ENCODE measurements at regions not wholly inside any gene's neighbourhood (a gene's known extent, or its start where the extent isn't known, plus 50 kb on each side); places are given as distances from the start of the nearest gene placed in this dataset.

GRCh38 chr6:42503894-42504293, 52.2 kb upstream of the TRERF1 start:
- no peaks in the 10 kb centered on the region for H3K9me2 ChIP-seq (ENCODE audit: insufficient read depth)
- H3K9me3 ChIP-seq (ENCODE audit: low read depth): peaks cover 4% of the 10 kb centered on the region
- H3K36me3 ChIP-seq (ENCODE audit: low read depth): no peaks in the 10 kb centered on the region
- H3K4me2 ChIP-seq (ENCODE audit: unreplicated experiment): no peak overlapping the region
- H3K79me2 ChIP-seq (ENCODE audit: insufficient read depth): no peaks in the 10 kb centered on the region
- H3K9ac ChIP-seq: no peak overlapping the region
- no peak overlapping the region for H3K27ac ChIP-seq
- H3K4me3 ChIP-seq: no peak overlapping the region
- peaks cover 13% of the 10 kb centered on the region for H3F3A ChIP-seq (ENCODE audit: insufficient read depth)
- no peak overlapping the region for H2AFZ ChIP-seq
- WGBS, 2 experiments (ENCODE audit: low coverage in 1 of 2, low lambda C conversion rate in 2 of 2, missing lambda C conversion rate in 2 of 2): 98 to 99% methylated on average over 3 of the region's 3 CpGs
- H3K27me3 ChIP-seq (replicated peaks; ENCODE audit: insufficient read depth): no peaks in the 10 kb centered on the region
- DNase-seq: no peak
- in situ Hi-C loops (cut with MboI): no loop called here
- TF ChIP-seq EZH2 (IDR thresholded peaks at IDR 0.05; ENCODE audit: insufficient read depth, poor library complexity, severe bottlenecking): no peak
- no peak for TF ChIP-seq EZH2phosphoT487 (IDR thresholded peaks at IDR 0.05; ENCODE audit: insufficient read depth, low read depth)
- H3K4me1 ChIP-seq (ENCODE audit: insufficient read depth): peaks cover 17% of the 10 kb centered on the region
- no peaks in the 10 kb centered on the region for H4K20me1 ChIP-seq (ENCODE audit: insufficient read depth)

DNA sequence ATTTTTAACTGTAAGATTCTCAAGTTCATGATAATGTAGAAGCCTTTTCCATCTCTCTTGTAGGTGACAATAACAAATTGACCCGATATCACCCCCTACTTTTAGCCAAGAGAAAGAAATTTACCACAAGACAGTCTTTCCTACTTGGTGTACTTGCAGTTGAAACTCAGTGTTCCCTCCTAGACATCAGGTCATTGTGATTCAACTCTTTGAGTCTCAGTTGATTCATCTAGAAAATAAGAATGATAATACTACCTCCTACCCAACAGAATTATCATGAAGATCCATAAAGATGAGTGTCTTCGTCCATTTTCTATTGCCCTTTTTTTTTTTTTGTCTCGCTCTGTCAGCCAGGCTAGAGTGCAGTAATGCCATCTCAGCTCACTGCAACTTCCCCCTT, 51.3 kb upstream of the TRERF1 start:
- Histone ChIP-seq H3K9ac (no peak overlapping the region), H2AFZ (no peak overlapping the region), H4K20me1 (ENCODE audit: insufficient read depth) (no peaks in the 10 kb centered on the region), H3K9me2 (ENCODE audit: insufficient read depth) (no peaks in the 10 kb centered on the region), H3K36me3 (ENCODE audit: low read depth) (no peaks in the 10 kb centered on the region), H3F3A (ENCODE audit: insufficient read depth) (peaks cover 13% of the 10 kb centered on the region), H3K4me3 (no peak overlapping the region), H3K4me1 (ENCODE audit: insufficient read depth) (peaks cover 12% of the 10 kb centered on the region; the same call in 1 of the 2 replicates), H3K27ac (no peak overlapping the region), H3K27me3 (replicated peaks; ENCODE audit: insufficient read depth) (no peaks in the 10 kb centered on the region), H3K79me2 (ENCODE audit: insufficient read depth) (no peaks in the 10 kb centered on the region), H3K9me3 (ENCODE audit: low read depth) (peaks cover 4% of the 10 kb centered on the region), H3K4me2 (ENCODE audit: unreplicated experiment) (no peak overlapping the region)
- 90 to 96% methylated on average over 3 of the region's 3 CpGs for WGBS, 2 experiments (ENCODE audit: low coverage in 1 of 2, low lambda C conversion rate in 2 of 2, missing lambda C conversion rate in 2 of 2)
- DNase-seq: no peak
- no peak for TF ChIP-seq EZH2phosphoT487 (IDR thresholded peaks at IDR 0.05; ENCODE audit: insufficient read depth, low read depth)
- TF ChIP-seq EZH2 (IDR thresholded peaks at IDR 0.05; ENCODE audit: insufficient read depth, poor library complexity, severe bottlenecking): no peak
- in situ Hi-C loops (cut with MboI): no loop called here

- Histone ChIP-seq H2AFZ (peak overlapping the region; percentile 28; the same call in 1 of the 2 replicates), H3K4me3 (no peak overlapping the region), H3K9me3 (ENCODE audit: low read depth) (peaks cover 4% of the 10 kb centered on the region), H3K27ac (no peak overlapping the region), H3K4me2 (ENCODE audit: unreplicated experiment) (no peak overlapping the region), H3K36me3 (ENCODE audit: low read depth) (no peaks in the 10 kb centered on the region), H4K20me1 (ENCODE audit: insufficient read depth) (no peaks in the 10 kb centered on the region), H3F3A (ENCODE audit: insufficient read depth) (peaks cover 13% of the 10 kb centered on the region), H3K9me2 (ENCODE audit: insufficient read depth) (no peaks in the 10 kb centered on the region), H3K27me3 (replicated peaks; ENCODE audit: insufficient read depth) (no peaks in the 10 kb centered on the region), H3K4me1 (ENCODE audit: insufficient read depth) (peaks cover 9% of the 10 kb centered on the region; the same call in 1 of the 2 replicates), H3K79me2 (ENCODE audit: insufficient read depth) (no peaks in the 10 kb centered on the region), H3K9ac (no peak overlapping the region)
- in situ Hi-C loops (cut with MboI): no loop called here
- no peak for DNase-seq
- TF ChIP-seq EZH2 (IDR thresholded peaks at IDR 0.05; ENCODE audit: insufficient read depth, poor library complexity, severe bottlenecking): no peak
- no peak for TF ChIP-seq EZH2phosphoT487 (IDR thresholded peaks at IDR 0.05; ENCODE audit: insufficient read depth, low read depth)
- 56 to 66% methylated on average over 1 of the region's 1 CpG for WGBS, 2 experiments (ENCODE audit: low coverage in 1 of 2, low lambda C conversion rate in 2 of 2, missing lambda C conversion rate in 2 of 2)
Observed at GRCh38 chr6:42502127-42502526, 50.4 kb upstream of the TRERF1 start.
